ENCODE measurements at regions not wholly inside any gene's neighbourhood (a gene's known extent, or its start where the extent isn't known, plus 50 kb on each side); places are given as distances from the start of the nearest gene placed in this dataset.

DNA sequence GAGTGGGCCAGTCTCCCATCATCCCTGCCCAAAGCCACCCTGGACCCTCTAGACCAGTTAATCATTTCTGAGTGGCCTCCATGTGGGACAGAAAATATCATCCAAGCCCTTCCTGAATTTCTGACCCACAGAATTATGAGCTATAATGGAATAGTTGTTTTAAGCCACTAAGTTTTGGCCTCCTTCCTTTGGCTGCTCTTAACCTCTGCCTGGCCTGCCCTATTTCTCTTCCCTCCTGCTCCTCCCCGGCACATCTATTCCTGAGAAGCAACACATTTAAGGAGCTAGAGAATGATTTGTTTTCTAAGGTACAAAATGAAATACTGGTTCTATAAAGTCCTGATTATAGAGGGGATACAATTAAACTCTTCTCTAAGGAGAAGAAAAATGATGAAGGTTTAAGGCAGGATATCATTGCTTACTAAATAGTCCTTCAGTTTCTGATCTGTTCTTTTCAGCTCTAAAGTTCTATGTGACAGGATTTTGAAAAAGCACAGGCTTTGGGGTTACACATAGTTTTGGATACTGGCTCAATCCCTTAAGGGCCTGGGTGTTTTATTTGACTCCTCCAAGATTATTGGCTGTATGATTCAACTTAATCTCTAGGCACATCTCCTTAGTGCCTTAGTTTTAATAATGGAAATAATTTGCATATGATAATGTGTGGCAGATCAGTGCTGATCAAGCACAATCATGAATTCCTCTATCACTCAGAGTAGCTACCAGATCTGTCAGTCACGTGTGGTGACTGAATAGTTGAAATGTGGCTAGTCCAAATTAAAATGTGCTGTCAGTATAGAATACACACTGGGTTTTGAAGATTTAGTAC is 240.3 kb downstream of the VAPA start:
- no peaks in the 10 kb centered on the region for H3K79me2 ChIP-seq (ENCODE audit: insufficient read depth, low read length)
- no peak overlapping the region for H3K4me2 ChIP-seq (ENCODE audit: low read depth, low read length, poor library complexity, severe bottlenecking)
- no peaks in the 10 kb centered on the region for H3K27me3 ChIP-seq (ENCODE audit: insufficient read depth, low read length, poor library complexity, severe bottlenecking)
- no peak overlapping the region for H2AFZ ChIP-seq (ENCODE audit: low read length)
- no peaks in the 10 kb centered on the region for H3K36me3 ChIP-seq (ENCODE audit: insufficient read depth, low read length)
- H3K4me1 ChIP-seq (ENCODE audit: insufficient read depth, low read length, poor library complexity, severe bottlenecking): no peaks in the 10 kb centered on the region
- no peaks in the 10 kb centered on the region for H3K9me2 ChIP-seq (replicated peaks; ENCODE audit: low read depth, low read length)
- H3F3A ChIP-seq (ENCODE audit: low read depth): no peaks in the 10 kb centered on the region
- H4K20me1 ChIP-seq (ENCODE audit: insufficient read depth, low read length, poor library complexity, severe bottlenecking): no peaks in the 10 kb centered on the region
- H3K9ac ChIP-seq (ENCODE audit: low read depth, low read length, poor library complexity, severe bottlenecking): no peak overlapping the region
- H3K9me3 ChIP-seq (ENCODE audit: insufficient read depth, low read depth, low read length): no peaks in the 10 kb centered on the region
- H3K4me3 ChIP-seq (ENCODE audit: low read length, poor library complexity, severe bottlenecking): no peak overlapping the region
- TF ChIP-seq EZH2phosphoT487 (IDR thresholded peaks at IDR 0.05; ENCODE audit: borderline replicate concordance) (no peak), CTCF (conservative IDR thresholded peaks at IDR 0.05; ENCODE audit: low read length) (no peak)

GRCh38 chr18:10157706-10158105 is 243.9 kb downstream of the VAPA start:
- no peak overlapping the region for H3K4me3 ChIP-seq (ENCODE audit: low read length, poor library complexity, severe bottlenecking)
- H3K4me2 ChIP-seq (ENCODE audit: low read depth, low read length, poor library complexity, severe bottlenecking): no peak overlapping the region
- no peaks in the 10 kb centered on the region for H3F3A ChIP-seq (ENCODE audit: low read depth)

DNA sequence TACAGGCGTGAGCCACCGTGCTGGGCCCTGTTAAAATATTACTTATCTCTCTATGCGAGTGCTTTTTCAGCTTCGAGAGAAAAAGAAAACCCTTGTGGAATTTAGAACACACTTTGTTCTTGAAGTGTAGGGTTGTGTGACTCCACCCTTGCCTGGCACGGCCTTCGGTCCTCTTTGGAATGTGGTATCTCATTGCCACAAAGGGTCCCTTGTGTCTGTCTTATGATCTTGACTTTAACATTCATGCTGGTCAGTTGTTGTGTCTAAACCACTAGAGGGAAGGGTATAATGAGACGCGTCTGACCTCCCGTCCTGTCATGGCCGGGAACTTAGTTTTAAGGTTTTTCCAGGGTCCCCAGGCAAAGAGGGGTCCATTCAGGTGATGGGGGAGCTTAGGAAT is 246.4 kb downstream of the VAPA start:
- no peaks in the 10 kb centered on the region for H3K4me1 ChIP-seq (ENCODE audit: insufficient read depth, low read length, poor library complexity, severe bottlenecking)
- no peaks in the 10 kb centered on the region for H3K9me2 ChIP-seq (replicated peaks; ENCODE audit: low read depth, low read length)
- no peaks in the 10 kb centered on the region for H3K36me3 ChIP-seq (ENCODE audit: insufficient read depth, low read length)
- TF ChIP-seq EZH2phosphoT487 (IDR thresholded peaks at IDR 0.05; ENCODE audit: borderline replicate concordance) (no peak), CTCF (conservative IDR thresholded peaks at IDR 0.05; ENCODE audit: low read length) (no peak)
- H3K27me3 ChIP-seq (ENCODE audit: insufficient read depth, low read length, poor library complexity, severe bottlenecking): no peaks in the 10 kb centered on the region
- H3K4me2 ChIP-seq (ENCODE audit: low read depth, low read length, poor library complexity, severe bottlenecking): no peak overlapping the region
- H3K4me3 ChIP-seq (ENCODE audit: low read length, poor library complexity, severe bottlenecking): no peak overlapping the region
- H3K79me2 ChIP-seq (ENCODE audit: insufficient read depth, low read length): no peaks in the 10 kb centered on the region
- H4K20me1 ChIP-seq (ENCODE audit: insufficient read depth, low read length, poor library complexity, severe bottlenecking): no peaks in the 10 kb centered on the region
- no peaks in the 10 kb centered on the region for H3K9me3 ChIP-seq (ENCODE audit: insufficient read depth, low read depth, low read length)
- H2AFZ ChIP-seq (ENCODE audit: low read length): no peak overlapping the region
- H3K9ac ChIP-seq (ENCODE audit: low read depth, low read length, poor library complexity, severe bottlenecking): no peak overlapping the region
- H3F3A ChIP-seq (ENCODE audit: low read depth): no peaks in the 10 kb centered on the region

More at GRCh38 chr18:10157706-10158105, 243.9 kb downstream of the VAPA start:
- Histone ChIP-seq H3K27me3 (ENCODE audit: insufficient read depth, low read length, poor library complexity, severe bottlenecking) (no peaks in the 10 kb centered on the region), H3K9me3 (ENCODE audit: insufficient read depth, low read depth, low read length) (no peaks in the 10 kb centered on the region), H3K4me1 (ENCODE audit: insufficient read depth, low read length, poor library complexity, severe bottlenecking) (no peaks in the 10 kb centered on the region), H3K9me2 (replicated peaks; ENCODE audit: low read depth, low read length) (no peaks in the 10 kb centered on the region), H3K9ac (ENCODE audit: low read depth, low read length, poor library complexity, severe bottlenecking) (no peak overlapping the region), H3K79me2 (ENCODE audit: insufficient read depth, low read length) (no peaks in the 10 kb centered on the region), H4K20me1 (ENCODE audit: insufficient read depth, low read length, poor library complexity, severe bottlenecking) (no peaks in the 10 kb centered on the region), H3K36me3 (ENCODE audit: insufficient read depth, low read length) (no peaks in the 10 kb centered on the region), H2AFZ (ENCODE audit: low read length) (no peak overlapping the region)
- no peak for TF ChIP-seq EZH2phosphoT487 (IDR thresholded peaks at IDR 0.05; ENCODE audit: borderline replicate concordance)
- TF ChIP-seq CTCF (conservative IDR thresholded peaks at IDR 0.05; ENCODE audit: low read length): no peak
